ENCODE measurements at regions not wholly inside any gene's neighbourhood (a gene's known extent, or its start where the extent isn't known, plus 50 kb on each side); places are given as distances from the start of the nearest gene placed in this dataset.

- TF ChIP-seq EZH2phosphoT487 (IDR thresholded peaks at IDR 0.05; ENCODE audit: borderline replicate concordance, low read depth, low read length) (no peak), CTCF (conservative IDR thresholded peaks at IDR 0.05; ENCODE audit: low read length) (no peak)
These were observed 144.4 kb downstream of the TES start for GRCh38 chr7:116354546-116355423.

Data from OCI-LY7 (cell line).